ENCODE measurements at regions not wholly inside any gene's neighbourhood (a gene's known extent, or its start where the extent isn't known, plus 50 kb on each side); places are given as distances from the start of the nearest gene placed in this dataset.

GRCh38 chr9:15080401-15080800 lies 170.2 kb upstream of the FREM1 start:
- TF ChIP-seq, protein P1, sequence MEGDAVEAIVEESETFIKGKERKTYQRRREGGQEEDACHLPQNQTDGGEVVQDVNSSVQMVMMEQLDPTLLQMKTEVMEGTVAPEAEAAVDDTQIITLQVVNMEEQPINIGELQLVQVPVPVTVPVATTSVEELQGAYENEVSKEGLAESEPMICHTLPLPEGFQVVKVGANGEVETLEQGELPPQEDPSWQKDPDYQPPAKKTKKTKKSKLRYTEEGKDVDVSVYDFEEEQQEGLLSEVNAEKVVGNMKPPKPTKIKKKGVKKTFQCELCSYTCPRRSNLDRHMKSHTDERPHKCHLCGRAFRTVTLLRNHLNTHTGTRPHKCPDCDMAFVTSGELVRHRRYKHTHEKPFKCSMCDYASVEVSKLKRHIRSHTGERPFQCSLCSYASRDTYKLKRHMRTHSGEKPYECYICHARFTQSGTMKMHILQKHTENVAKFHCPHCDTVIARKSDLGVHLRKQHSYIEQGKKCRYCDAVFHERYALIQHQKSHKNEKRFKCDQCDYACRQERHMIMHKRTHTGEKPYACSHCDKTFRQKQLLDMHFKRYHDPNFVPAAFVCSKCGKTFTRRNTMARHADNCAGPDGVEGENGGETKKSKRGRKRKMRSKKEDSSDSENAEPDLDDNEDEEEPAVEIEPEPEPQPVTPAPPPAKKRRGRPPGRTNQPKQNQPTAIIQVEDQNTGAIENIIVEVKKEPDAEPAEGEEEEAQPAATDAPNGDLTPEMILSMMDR (conservative IDR thresholded peaks at IDR 0.05; ENCODE audit: low read depth, low read length), result no peak
- no peak for TF ChIP-seq EZH2 (IDR thresholded peaks at IDR 0.05; ENCODE audit: borderline replicate concordance, low read depth, low read length, poor library complexity, severe bottlenecking)

Data from A673 (cell line).